BJ (cell line): ENCODE measurements at regions not wholly inside any gene's neighbourhood (a gene's known extent, or its start where the extent isn't known, plus 50 kb on each side); places are given as distances from the start of the nearest gene placed in this dataset.

Source experiments
- CTCF ChIA-PET: fragments of 350-600 bp; formaldehyde crosslinking; extraction: SDS; loops from one replicate; lab custom pipeline; 2021; ENCODE audit warnings: antibody characterized with exemption, inconsistent platforms; lab: Yijun Ruan, JAX
- POLR2A ChIA-PET: fragments of 300-600 bp; sonication (Branson Sonifier 250); formaldehyde crosslinking; extraction: SDS; loops from one replicate; lab custom pipeline; 2021; ENCODE audit warnings: antibody characterized with exemption; lab: Charles Lee
- DNase-seq: peaks from one replicate; pipeline ENCODE4 v3.0.0-alpha.2; 2011; ENCODE audit warnings: low read depth
- H3K27me3 ChIP-seq: 2 replicates; pipeline ENCODE4 v1.6.0; 2011; ENCODE audit warnings: low read length; ENCODE audit not compliant: control insufficient read depth, insufficient read depth
- H3K36me3 ChIP-seq: 2 replicates; pipeline ENCODE4 v1.5.1; 2011; ENCODE audit warnings: low read length; ENCODE audit not compliant: control insufficient read depth, insufficient read depth
- H3K4me3 ChIP-seq: 2 replicates; pipeline ENCODE4 v1.5.1; 2011; ENCODE audit warnings: low read depth, mild to moderate bottlenecking, control low read depth, low read length
- CTCF ChIP-seq: IDR thresholded peaks from 2 replicates; pipeline ENCODE4 v1.5.1; 2011; ENCODE audit warnings: low read depth, mild to moderate bottlenecking, control low read depth, inconsistent platforms, low read length, moderate library complexity; ENCODE audit not compliant: insufficient read depth

GRCh38 chr9:38280251-38280800 lies 112.2 kb upstream of the ALDH1B1 start:
- CTCF ChIA-PET, result interaction anchor here (1.2 kb wide), 1 partner anchor 16 kb away, joined by 4 read pairs; no protein-coding TSS in a partner anchor
- TF ChIP-seq CTCF, result no peak
- no peaks in the 10 kb centered on the region for H3K36me3 ChIP-seq
- no peak for DNase-seq
- H3K27me3 ChIP-seq, result peaks cover 4% of the 10 kb centered on the region; the same call in 1 of the 2 replicates
- H3K4me3 ChIP-seq, result no peak overlapping the region
- POLR2A ChIA-PET, result no interaction called here

GRCh38 chr9:38278931-38279679 lies 113.4 kb upstream of the ALDH1B1 start:
- H3K4me3 ChIP-seq, result no peak overlapping the region
- H3K27me3 ChIP-seq, result peaks cover 4% of the 10 kb centered on the region; the same call in 1 of the 2 replicates
- CTCF ChIA-PET, result interaction anchor here (0.7 kb wide), 1 partner anchor 573 kb away, joined by 4 read pairs; no protein-coding TSS in a partner anchor
- TF ChIP-seq CTCF, result no peak
- H3K36me3 ChIP-seq, result no peaks in the 10 kb centered on the region
- POLR2A ChIA-PET, result no interaction called here
- DNase-seq, result no peak

GRCh38 chr9:38278457-38278856 lies 114.0 kb upstream of the ALDH1B1 start:
- Histone ChIP-seq H3K27me3 (peaks cover 2% of the 10 kb centered on the region; the same call in 1 of the 2 replicates), H3K4me3 (no peak overlapping the region), H3K36me3 (no peaks in the 10 kb centered on the region)
- POLR2A ChIA-PET, result no interaction called here
- no peak for DNase-seq
- CTCF ChIA-PET, result no interaction called here
- TF ChIP-seq CTCF, result no peak

- no peak for TF ChIP-seq CTCF
- Histone ChIP-seq H3K27me3 (peaks cover 5% of the 10 kb centered on the region; the same call in 1 of the 2 replicates), H3K4me3 (no peak overlapping the region), H3K36me3 (no peaks in the 10 kb centered on the region)
- DNase-seq, result no peak
- POLR2A ChIA-PET, result no interaction called here
- CTCF ChIA-PET, result no interaction called here
Measured at GRCh38 chr9:38277601-38278200, 114.8 kb upstream of the ALDH1B1 start.

GRCh38 chr9:38276771-38277439 lies 115.6 kb upstream of the ALDH1B1 start:
- ChIA-PET POLR2A (no interaction called here), CTCF (no interaction called here)
- no peak for DNase-seq
- peaks cover 5% of the 10 kb centered on the region; the same call in 1 of the 2 replicates for H3K27me3 ChIP-seq
- H3K4me3 ChIP-seq, result no peak overlapping the region
- no peak for TF ChIP-seq CTCF
- no peaks in the 10 kb centered on the region for H3K36me3 ChIP-seq
